ENCODE measurements at regions not wholly inside any gene's neighbourhood (a gene's known extent, or its start where the extent isn't known, plus 50 kb on each side); places are given as distances from the start of the nearest gene placed in this dataset.

GRCh38 chr14:71591231-71591630 lies 341.0 kb upstream of the RGS6 start:
- TF ChIP-seq CTCF (conservative IDR thresholded peaks at IDR 0.05; ENCODE audit: low read length) (no peak), EZH2phosphoT487 (IDR thresholded peaks at IDR 0.05; ENCODE audit: borderline replicate concordance, low read depth, low read length) (no peak)
